ENCODE measurements at regions not wholly inside any gene's neighbourhood (a gene's known extent, or its start where the extent isn't known, plus 50 kb on each side); places are given as distances from the start of the nearest gene placed in this dataset.

- DNase-seq (ENCODE audit: low read depth in 2 of 2) = no peak
Observed at GRCh38 chr4:157674699-157675098, 454.2 kb downstream of the GRIA2 start.

- DNase-seq (ENCODE audit: low read depth in 2 of 2) = no peak
Observed at GRCh38 chr4:157667836-157668235, 447.3 kb downstream of the GRIA2 start.

GRCh38 chr4:157664726-157665125 is 444.2 kb downstream of the GRIA2 start:
- DNase-seq (ENCODE audit: low read depth in 2 of 2) = no peak

GRCh38 chr4:157655096-157655809 is 434.7 kb downstream of the GRIA2 start:
- no peak for DNase-seq (ENCODE audit: low read depth in 2 of 2)

- DNase-seq (ENCODE audit: low read depth in 2 of 2) = no peak
Observed at GRCh38 chr4:157643257-157643656, 422.7 kb downstream of the GRIA2 start.

GRCh38 chr4:157634057-157634456 is 413.5 kb downstream of the GRIA2 start:
- DNase-seq (ENCODE audit: low read depth in 2 of 2) = no peak

GRCh38 chr4:157616741-157617472 is 396.4 kb downstream of the GRIA2 start:
- no peak for DNase-seq (ENCODE audit: low read depth in 2 of 2)

GRCh38 chr4:157607996-157608395 is 387.5 kb downstream of the GRIA2 start:
- DNase-seq (ENCODE audit: low read depth in 2 of 2) = no peak

GRCh38 chr4:157600583-157600982 is 380.1 kb downstream of the GRIA2 start:
- DNase-seq (ENCODE audit: low read depth in 2 of 2) = no peak

- no peak for DNase-seq (ENCODE audit: low read depth in 2 of 2)
Observed at GRCh38 chr4:157591245-157591644, 370.7 kb downstream of the GRIA2 start.

- DNase-seq (ENCODE audit: low read depth in 2 of 2) = no peak
Observed at GRCh38 chr4:157590679-157591078, 370.2 kb downstream of the GRIA2 start.

GRCh38 chr4:157587681-157588423 is 367.3 kb downstream of the GRIA2 start:
- DNase-seq (ENCODE audit: low read depth in 2 of 2) = no peak

- no peak for DNase-seq (ENCODE audit: low read depth in 2 of 2)
Observed at GRCh38 chr4:157582141-157582540, 361.6 kb downstream of the GRIA2 start.

GRCh38 chr4:157576671-157577217 is 356.2 kb downstream of the GRIA2 start:
- DNase-seq (ENCODE audit: low read depth in 2 of 2) = no peak

GRCh38 chr4:157575339-157575738 is 354.8 kb downstream of the GRIA2 start:
- DNase-seq (ENCODE audit: low read depth in 2 of 2) = no peak

- no peak for DNase-seq (ENCODE audit: low read depth in 2 of 2)
Observed at GRCh38 chr4:157574606-157575005, 354.1 kb downstream of the GRIA2 start.

- no peak for DNase-seq (ENCODE audit: low read depth in 2 of 2)
Observed at GRCh38 chr4:157572951-157573350, 352.4 kb downstream of the GRIA2 start.

GRCh38 chr4:157572284-157572683 is 351.8 kb downstream of the GRIA2 start:
- DNase-seq (ENCODE audit: low read depth in 2 of 2) = no peak

- DNase-seq (ENCODE audit: low read depth in 2 of 2) = no peak
Observed at GRCh38 chr4:157564771-157565170, 344.2 kb downstream of the GRIA2 start.

GRCh38 chr4:157564218-157564617 is 343.7 kb downstream of the GRIA2 start:
- no peak for DNase-seq (ENCODE audit: low read depth in 2 of 2)

- no peak for DNase-seq (ENCODE audit: low read depth in 2 of 2)
Observed at GRCh38 chr4:157558016-157558415, 337.5 kb downstream of the GRIA2 start.

GRCh38 chr4:157550028-157550427 is 329.5 kb downstream of the GRIA2 start:
- no peak for DNase-seq (ENCODE audit: low read depth in 2 of 2)
